CD4-positive, alpha-beta T cell treated with Interleukin-12 subunit alpha and Interleukin-12 subunit beta, for 1 hour (primary cell): ENCODE measurements at regions not wholly inside any gene's neighbourhood (a gene's known extent, or its start where the extent isn't known, plus 50 kb on each side); places are given as distances from the start of the nearest gene placed in this dataset.
"Not testable (repeated sequence)": the region's sequence is repeated elsewhere in the genome, so short reads cannot be mapped to it uniquely, and the experiment has no call there.

Experiments
- DNase-seq: peaks from one replicate; pipeline ENCODE4 v3.0.0-alpha.2; 2020

GRCh38 chr10:63929831-63930467, 408.7 kb downstream of the REEP3 start:
- no peak for DNase-seq

GRCh38 chr10:63930584-63930983, 409.4 kb downstream of the REEP3 start:
- no peak for DNase-seq

DNA sequence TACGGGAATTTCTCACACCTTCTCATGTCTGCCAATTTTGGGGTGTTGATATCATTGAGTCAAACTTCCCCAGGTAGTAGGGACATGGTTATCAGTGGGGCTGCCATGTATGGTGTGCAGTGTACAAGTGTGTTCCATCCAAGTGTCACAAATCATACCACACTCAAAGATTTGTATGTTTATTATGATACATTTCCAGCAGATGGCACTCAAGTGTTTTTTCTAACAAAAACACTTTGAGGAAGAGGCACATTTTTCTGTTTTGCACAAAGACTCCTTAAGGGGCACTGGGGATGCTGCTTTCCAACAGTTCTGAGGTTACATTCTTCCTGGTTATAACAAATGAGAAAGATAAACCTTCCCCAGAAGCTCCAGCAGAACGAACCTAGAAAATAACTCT, 414.5 kb downstream of the REEP3 start:
- no peak for DNase-seq

DNA sequence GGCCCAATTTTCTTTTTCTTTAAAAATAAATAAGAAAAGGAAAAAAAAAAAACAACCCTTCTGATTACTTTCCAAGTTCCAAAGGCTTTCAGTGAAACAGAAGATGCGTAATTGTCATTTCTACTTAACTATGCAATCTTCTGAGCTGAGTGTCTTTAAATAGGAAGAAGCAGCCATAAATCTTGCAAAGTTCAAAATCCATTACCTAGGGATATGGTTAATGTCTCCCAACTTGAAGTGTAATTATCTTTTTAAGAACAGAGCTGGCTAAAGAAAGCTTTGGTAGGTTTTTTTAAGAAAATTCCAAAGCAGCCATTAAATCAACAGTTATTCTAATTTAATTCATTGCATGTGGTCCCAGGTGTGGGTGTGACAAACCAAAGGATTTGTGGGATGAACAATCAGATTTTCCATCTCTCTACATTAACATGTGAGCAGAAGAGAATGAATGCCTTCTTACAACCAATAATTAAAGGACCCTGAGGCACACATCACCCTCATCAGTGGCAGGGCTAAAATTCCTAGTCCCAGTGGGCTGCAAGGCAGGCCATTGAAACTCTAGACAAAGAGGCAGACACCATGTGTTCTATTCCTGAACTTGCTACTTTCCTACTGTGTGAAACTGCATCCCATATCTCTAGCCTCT, 419.2 kb downstream of the REEP3 start:
- DNase-seq: no peak

DNA sequence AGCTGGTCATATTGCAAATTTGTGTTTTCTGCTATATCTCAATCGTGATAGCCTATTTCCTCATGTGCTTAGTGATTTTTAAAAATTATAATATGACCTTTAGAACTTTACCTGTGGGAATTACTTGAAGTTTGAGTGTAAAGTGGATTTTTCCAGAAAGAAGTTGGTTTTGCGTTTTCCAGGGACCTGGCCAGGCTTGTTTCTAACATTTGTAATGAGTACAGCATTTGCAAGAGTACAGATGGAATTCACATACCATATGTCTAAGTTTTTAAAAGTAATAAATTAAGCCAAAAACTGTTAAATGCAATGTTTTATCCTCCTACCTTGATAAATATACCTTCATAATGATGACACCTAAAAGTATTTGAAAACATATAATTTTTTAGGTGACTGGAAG, 443.2 kb downstream of the REEP3 start:
- no peak for DNase-seq

DNA sequence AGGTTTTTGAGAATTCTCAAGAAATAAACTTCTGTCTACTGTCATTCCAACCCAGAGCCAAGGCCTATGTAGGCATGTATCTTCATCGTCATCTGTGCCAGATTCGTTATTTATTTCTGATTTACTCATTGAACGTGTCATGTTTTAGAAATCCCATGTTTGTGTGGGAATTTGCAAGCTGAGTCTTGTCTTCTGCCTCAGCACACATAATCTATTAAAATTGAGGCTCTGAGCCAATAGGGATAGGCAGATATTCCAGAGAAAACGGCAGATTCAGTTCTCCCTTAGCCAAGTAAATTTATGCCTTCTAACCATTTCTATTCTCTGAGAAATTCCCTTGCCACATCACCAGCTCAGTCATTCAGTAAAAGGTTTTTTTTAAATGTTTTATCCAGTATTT, 444.6 kb downstream of the REEP3 start:
- no peak for DNase-seq

DNA sequence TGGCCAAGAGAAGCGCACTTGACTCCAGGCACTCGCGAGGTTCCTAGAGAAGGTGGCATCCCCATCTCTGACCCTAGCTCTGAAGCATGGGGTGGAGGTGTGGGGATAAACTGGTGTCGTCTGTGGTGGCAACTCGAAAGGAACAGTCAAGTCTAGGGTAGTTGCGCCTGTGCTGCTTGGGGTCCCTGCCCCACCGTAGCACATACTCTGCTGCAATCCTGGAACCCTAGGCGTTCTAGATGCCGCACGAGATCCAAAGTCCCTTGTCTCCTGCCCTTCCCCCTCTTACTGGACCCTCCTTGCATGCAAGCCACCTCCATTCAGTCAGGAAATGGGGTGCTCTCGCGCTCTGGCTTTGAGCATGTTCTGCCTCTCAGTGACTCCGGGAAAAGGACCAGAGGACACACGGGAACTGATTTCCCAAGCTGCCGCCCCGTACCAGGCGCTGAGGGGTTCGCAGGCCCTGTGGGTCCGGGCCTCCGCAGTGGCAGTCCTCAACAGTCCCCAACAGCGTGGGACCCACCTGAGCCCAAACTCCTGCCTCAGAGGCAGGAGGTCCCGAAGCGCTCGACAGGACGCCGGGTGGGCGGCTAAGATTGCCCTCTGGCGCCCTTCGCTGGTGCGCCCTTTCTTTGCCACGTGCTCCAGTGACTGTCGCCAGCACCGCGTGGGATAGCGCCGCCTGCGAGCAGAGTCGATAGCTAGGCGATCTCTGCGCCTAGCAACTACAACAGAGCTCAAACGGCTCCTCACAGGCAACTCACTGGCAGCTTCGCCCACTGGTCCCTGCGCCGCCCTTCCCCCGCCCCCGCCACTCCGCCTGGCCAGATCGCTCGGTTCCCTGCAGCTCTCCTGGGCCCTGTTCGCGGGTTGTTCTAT, 452.0 kb downstream of the REEP3 start:
- no peak for DNase-seq

DNA sequence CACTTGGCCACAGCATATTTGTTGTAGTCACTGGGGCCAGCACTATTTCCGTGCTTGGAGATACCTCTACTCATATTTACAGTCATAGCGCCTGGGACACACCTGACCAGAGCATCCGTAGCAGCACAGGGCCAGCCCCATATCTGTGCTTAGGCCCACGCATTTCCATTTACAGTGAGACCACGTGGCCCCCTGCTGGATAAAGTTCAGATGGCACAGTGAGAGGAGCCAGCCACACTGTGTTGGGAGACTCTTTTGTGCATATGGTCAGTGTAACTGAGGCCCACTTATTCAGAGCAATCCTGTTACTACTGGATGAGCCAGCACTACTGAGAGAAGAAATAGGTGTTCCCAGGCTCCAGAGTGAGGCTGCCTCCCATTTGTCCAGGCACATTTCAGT, 455.3 kb downstream of the REEP3 start:
- no peak for DNase-seq

- DNase-seq: peak; percentile 10
Observed at GRCh38 chr10:63977329-63977923, 456.2 kb downstream of the REEP3 start.

DNA sequence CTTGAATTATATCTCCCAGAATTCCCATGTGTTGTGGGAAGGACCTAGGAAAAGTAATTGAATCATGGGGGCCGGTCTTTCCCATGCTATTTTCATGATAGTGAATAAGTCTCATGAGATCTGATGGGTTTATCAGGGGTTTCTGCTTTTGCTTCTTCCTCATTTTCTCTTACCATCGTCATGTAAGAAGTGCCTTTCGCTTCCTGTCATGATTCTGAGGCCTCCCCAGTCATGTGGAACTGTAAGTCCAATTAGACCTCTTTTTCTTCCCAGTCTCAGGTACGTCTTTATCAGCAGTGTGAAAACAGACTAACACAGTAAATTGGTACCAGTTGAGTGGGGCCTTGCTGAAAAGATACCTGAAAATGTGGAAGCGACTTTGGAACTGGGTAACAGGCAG, 459.7 kb downstream of the REEP3 start:
- not testable (repeated sequence) for DNase-seq

- DNase-seq: not testable (repeated sequence)
Observed at GRCh38 chr10:63984061-63984460, 462.9 kb downstream of the REEP3 start.

GRCh38 chr10:63986536-63986935, 465.3 kb downstream of the REEP3 start:
- DNase-seq: no peak

- no peak for DNase-seq
Observed at GRCh38 chr10:63987212-63987611, 466.0 kb downstream of the REEP3 start.

DNA sequence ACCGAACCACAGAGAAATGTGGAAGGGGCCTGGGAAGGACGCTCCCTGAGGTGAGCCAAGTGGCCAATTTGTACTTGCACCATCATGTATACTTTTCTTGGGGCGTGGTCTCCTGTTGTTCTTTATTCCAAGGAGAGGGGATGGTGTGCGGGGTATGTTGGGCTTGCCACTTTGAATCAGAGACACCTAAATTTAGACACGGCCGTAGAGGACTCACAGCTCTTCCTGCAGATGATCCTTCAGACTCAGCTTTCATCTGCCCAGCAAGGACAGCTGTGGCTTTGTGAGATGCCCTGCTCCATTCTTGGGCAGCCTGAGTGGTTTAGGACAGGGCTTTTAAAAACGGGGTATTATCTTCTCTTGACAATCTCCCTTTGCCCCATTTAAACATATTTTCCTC, 473.2 kb downstream of the REEP3 start:
- no peak for DNase-seq

DNA sequence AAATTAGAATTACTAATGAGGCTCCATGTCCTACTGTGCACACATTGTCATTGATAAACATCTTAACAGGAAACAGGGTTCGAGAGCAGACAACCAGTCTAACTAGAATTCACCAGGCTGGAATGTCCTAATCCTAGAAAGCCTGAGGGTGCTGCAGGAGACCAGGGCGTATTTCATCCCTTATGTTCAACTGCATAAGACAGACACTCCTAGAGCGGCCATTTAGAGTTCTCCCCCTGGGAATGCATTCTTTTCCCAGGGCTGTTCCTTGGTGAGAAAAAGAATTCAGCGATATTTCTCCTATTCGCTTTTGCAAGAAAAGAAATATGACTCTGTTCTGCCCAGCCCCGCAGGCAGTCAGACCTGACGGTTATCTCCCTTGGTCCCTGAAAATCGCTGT, 486.0 kb downstream of the REEP3 start:
- DNase-seq: no peak

GRCh38 chr10:64010711-64011110, 489.5 kb downstream of the REEP3 start:
- no peak for DNase-seq

- no peak for DNase-seq
Observed at GRCh38 chr10:64011912-64012714, 490.9 kb downstream of the REEP3 start.

GRCh38 chr10:64014281-64014680, 493.1 kb downstream of the REEP3 start:
- DNase-seq: no peak

DNA sequence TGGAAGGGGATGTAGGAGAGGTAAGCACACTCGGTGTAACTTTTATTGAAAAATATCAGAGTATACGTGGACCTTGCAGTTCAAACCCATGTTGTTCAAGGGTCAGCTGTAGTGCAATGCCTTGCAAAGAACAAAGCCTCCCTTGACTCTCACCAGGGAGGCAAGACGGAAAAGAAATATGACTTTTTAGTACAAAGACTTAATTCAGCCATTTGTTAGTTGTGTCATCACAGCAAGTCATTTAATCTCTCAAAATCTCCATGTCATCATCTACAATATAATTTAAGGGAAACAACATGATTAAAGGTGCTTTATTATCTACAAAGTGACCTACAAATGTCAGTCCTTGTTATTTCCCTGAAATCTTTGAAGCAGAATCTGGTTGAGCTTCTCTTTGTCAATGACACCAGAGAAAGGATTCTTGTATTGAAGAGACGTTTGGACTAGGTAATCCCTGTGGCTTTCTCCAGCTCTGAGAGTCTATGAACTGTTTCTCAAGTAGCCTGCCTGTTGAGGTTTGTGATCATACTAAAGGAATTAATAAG, 502.8 kb downstream of the REEP3 start:
- DNase-seq: no peak

DNA sequence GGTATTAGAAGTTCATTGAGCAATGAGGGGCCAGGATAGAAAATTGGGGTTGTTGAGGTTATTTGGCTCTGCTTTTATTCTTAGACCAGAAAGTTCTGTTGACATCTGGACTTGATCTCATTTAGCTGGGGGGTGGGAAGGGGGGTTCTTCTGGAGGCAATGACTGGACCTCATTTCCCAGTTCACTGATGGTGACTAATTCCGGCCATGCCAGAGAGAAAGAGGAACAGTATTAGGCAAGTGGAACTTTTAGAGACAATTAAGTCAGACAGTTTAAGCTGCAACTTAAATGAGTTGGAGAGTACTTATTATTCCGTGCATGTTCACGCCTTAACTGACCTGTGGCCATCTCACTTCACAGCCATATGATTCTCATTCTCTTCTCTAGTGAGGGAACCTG, 512.5 kb downstream of the REEP3 start:
- no peak for DNase-seq

GRCh38 chr10:64036321-64036930, 515.2 kb downstream of the REEP3 start:
- DNase-seq: no peak

DNA sequence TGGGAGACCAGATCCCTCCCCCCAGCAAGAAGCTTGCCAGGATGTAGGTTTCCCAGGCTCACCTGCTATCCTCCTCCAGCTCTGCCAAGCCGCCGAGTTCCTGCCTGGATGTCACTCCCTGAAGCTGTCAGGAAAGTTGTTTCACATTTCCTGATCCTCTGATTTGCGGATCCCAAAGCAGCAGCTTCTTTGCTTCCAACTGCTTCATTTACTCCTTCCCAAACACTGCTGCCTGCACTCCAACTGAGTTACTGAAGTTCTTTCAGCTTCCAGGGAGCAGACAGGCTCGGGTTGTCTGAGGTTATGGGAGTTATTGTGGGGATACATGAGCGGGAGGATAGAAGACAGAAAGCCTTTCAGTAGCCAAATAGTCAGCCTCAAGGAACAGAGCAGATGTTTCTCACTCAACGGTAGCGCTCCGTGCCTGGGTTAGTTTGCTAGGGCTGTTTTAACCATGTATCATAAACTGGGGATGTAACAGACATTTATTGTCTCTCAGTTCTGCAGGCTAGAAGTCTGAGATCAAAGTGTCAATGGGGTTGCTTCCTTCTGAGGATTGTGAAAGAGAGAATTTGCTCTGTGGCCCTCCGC, 516.0 kb downstream of the REEP3 start:
- no peak for DNase-seq
